GM20000 (cell line): ENCODE measurements at regions not wholly inside any gene's neighbourhood (a gene's known extent, or its start where the extent isn't known, plus 50 kb on each side); places are given as distances from the start of the nearest gene placed in this dataset.
"Not testable (repeated sequence)": the region's sequence is repeated elsewhere in the genome, so short reads cannot be mapped to it uniquely, and the experiment has no call there.

Experiments used
- DNase-seq: peaks from one replicate; pipeline ENCODE4 v3.0.0; 2012; ENCODE audit warnings: low spot score
- CTCF ChIP-seq: IDR thresholded peaks from 2 replicates; pipeline ENCODE4 v1.5.1; 2012; ENCODE audit warnings: mild to moderate bottlenecking, control low read depth; ENCODE audit errors: extremely low read depth, missing control alignments

GRCh38 chr20:29448806-29449470 is 1808.5 kb upstream of the DEFB115 start:
- DNase-seq: no peak
- TF ChIP-seq CTCF: no peak

GRCh38 chr20:29452186-29452585 is 1805.3 kb upstream of the DEFB115 start:
- DNase-seq: no peak
- TF ChIP-seq CTCF: no peak

- DNase-seq: not testable (repeated sequence)
Observed at GRCh38 chr20:29456987-29457693, 1800.3 kb upstream of the DEFB115 start.

GRCh38 chr20:29472606-29473005 is 1784.9 kb upstream of the DEFB115 start:
- DNase-seq: no peak
- TF ChIP-seq CTCF: no peak

GRCh38 chr20:29492840-29493239 is 1764.6 kb upstream of the DEFB115 start:
- DNase-seq: not testable (repeated sequence)

GRCh38 chr20:29496767-29497166 is 1760.7 kb upstream of the DEFB115 start:
- DNase-seq: not testable (repeated sequence)

GRCh38 chr20:29497261-29497671 is 1760.2 kb upstream of the DEFB115 start:
- TF ChIP-seq CTCF: no peak
- DNase-seq: peak; percentile 31

GRCh38 chr20:29497684-29498083 is 1759.8 kb upstream of the DEFB115 start:
- not testable (repeated sequence) for DNase-seq

- not testable (repeated sequence) for DNase-seq
Observed at GRCh38 chr20:29500738-29501137, 1756.7 kb upstream of the DEFB115 start.

- DNase-seq: not testable (repeated sequence)
Observed at GRCh38 chr20:29514634-29515033, 1742.8 kb upstream of the DEFB115 start.

GRCh38 chr20:29516847-29517246 is 1740.6 kb upstream of the DEFB115 start:
- DNase-seq: not testable (repeated sequence)
